ENCODE measurements at regions not wholly inside any gene's neighbourhood (a gene's known extent, or its start where the extent isn't known, plus 50 kb on each side); places are given as distances from the start of the nearest gene placed in this dataset.

GRCh38 chr5:67493676-67494075 is 297.1 kb upstream of the CD180 start:
- DNase-seq (ENCODE audit: low read depth), result peak; percentile 8
- H3K4me3 ChIP-seq (ENCODE audit: low read depth, low read length), result no peak overlapping the region
- no peak for TF ChIP-seq CTCF (IDR thresholded peaks at IDR 0.05; ENCODE audit: insufficient read depth, low read depth, low read length)

- peak; percentile 35 for DNase-seq (ENCODE audit: low read depth)
- TF ChIP-seq CTCF (IDR thresholded peaks at IDR 0.05; ENCODE audit: insufficient read depth, low read depth, low read length), result no peak
- H3K4me3 ChIP-seq (ENCODE audit: low read depth, low read length), result no peak overlapping the region
Observed at GRCh38 chr5:67490543-67491321, 294.1 kb upstream of the CD180 start.

- no peak for TF ChIP-seq CTCF (IDR thresholded peaks at IDR 0.05; ENCODE audit: insufficient read depth, low read depth, low read length)
- no peak overlapping the region for H3K4me3 ChIP-seq (ENCODE audit: low read depth, low read length)
- no peak for DNase-seq (ENCODE audit: low read depth)
Observed at GRCh38 chr5:67488885-67489284, 292.3 kb upstream of the CD180 start.

- H3K4me3 ChIP-seq (ENCODE audit: low read depth, low read length), result no peak overlapping the region
- TF ChIP-seq CTCF (IDR thresholded peaks at IDR 0.05; ENCODE audit: insufficient read depth, low read depth, low read length), result no peak
- DNase-seq (ENCODE audit: low read depth), result no peak
Observed at GRCh38 chr5:67487862-67488261, 291.3 kb upstream of the CD180 start.

GRCh38 chr5:67483453-67484030 is 286.9 kb upstream of the CD180 start:
- no peak overlapping the region for H3K4me3 ChIP-seq (ENCODE audit: low read depth, low read length)
- no peak for DNase-seq (ENCODE audit: low read depth)
- no peak for TF ChIP-seq CTCF (IDR thresholded peaks at IDR 0.05; ENCODE audit: insufficient read depth, low read depth, low read length)

- DNase-seq (ENCODE audit: low read depth), result no peak
- TF ChIP-seq CTCF (IDR thresholded peaks at IDR 0.05; ENCODE audit: insufficient read depth, low read depth, low read length), result no peak
- no peak overlapping the region for H3K4me3 ChIP-seq (ENCODE audit: low read depth, low read length)
Observed at GRCh38 chr5:67481362-67481761, 284.8 kb upstream of the CD180 start.
